GM18907 (cell line): ENCODE measurements at regions not wholly inside any gene's neighbourhood (a gene's known extent, or its start where the extent isn't known, plus 50 kb on each side); places are given as distances from the start of the nearest gene placed in this dataset.

ENCODE experiments used
- ATAC-seq: cut with Tn5 transposase; IDR thresholded peaks from one replicate; pipeline ENCODE4 v1.9.1; 2021; ENCODE audit warnings: mild to moderate bottlenecking, moderate library complexity; ENCODE audit not compliant: unreplicated experiment

DNA sequence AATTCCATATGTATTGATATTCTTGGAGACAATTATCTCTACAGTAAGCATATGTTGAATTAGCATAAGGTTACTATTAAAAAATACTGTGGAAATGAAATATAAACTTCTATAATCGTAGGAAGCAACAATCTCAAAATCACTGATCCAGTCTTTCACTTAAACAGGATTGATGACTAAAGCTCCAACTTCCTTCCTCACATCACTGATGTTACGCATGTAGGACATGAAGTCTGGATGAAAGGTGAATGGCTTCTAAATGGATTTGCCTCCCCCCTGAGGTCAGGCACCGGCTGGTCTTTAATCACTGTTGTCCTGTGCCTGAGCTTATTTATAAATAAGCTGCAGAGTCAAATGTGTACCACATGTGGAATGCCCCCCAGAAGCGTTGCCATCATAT, 157.1 kb upstream of the NFIB start:
- ATAC-seq: no peak

DNA sequence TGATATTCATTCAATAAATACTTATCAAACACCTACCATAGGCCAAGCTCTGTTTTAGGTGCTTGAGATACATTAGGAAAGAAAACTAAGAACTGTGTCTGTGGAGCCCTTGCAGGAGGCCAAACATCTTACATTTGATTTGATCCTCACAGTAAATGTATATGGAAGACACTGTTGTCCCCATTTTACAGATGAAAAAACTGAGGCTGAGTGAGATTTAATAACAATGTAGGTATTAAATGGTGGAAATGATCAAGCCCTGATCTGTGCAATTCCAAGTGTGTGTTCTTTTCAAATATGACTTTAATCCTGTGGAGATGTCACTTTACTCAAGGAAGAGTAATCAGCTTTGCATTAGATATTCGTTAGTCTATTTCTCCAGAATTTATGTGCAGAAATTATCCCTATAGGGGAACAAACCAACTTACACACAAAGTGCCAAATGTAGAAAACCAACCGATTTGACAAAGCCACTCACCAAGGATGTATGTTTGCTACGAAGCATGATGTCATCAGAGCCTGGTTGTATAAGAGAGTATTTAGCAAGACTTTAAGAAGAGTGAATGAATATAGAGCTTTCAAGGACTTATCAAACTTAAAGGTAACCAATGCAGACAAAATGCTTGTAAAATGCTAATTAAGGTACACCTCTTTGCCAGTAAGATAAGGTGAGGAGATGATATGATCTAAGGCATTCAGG, 153.9 kb upstream of the NFIB start:
- ATAC-seq: no peak

DNA sequence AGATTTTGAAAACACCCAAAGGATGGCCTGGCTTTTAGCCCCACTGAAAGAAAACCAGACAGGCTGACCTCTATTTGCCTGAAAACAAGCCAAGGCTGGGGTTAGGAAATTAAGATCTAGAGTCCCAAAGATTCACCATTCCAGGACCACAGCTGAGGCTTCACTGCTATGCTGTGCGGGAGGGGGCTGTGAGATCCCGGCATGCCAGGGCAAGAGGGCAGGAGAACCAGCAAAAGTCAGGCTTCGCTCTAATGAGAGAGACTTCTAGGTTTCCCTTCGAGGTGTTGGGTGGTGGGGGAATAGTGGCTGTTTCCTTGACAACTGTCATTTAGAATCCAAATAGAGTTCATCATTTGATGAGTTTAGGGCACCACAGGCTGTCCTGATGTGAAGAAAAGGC, 152.9 kb upstream of the NFIB start:
- no peak for ATAC-seq

DNA sequence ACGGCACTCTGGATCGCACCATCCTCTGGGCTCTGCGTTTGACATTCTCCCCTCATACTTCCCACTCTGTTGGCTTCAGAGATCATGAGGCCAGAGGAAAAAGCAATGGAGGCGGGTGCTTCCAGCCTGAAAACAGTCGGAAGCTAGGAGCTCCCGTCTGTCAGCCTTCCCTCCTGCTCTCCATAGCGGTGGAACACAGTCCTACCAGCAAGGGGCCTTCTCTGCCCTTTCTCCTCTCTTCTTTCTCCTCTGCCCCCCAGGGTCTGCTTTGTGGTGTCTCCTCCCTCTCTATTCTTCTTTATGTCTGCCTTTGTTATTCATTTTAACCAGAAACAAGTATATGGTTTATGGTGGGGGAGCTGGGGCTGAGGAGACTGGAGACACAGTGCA, 152.5 kb upstream of the NFIB start:
- ATAC-seq: no peak

DNA sequence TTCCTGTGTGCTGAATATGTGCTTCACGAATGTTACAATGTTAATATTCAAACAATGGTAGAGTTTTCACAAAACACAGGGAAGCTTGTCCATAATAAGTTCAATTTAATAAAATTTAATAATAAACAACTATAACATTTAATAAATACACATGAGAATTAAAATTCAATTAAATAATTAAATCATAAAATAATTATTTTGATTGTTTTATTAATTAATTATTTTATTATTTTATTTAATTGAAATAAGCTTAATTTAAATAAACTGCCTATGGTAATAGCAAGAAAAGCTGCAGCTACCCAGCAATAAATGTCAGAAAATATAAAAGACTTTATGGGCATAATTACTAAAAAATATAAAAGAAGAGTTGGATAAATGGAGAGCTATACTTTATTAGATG, 149.0 kb upstream of the NFIB start:
- ATAC-seq: no peak

DNA sequence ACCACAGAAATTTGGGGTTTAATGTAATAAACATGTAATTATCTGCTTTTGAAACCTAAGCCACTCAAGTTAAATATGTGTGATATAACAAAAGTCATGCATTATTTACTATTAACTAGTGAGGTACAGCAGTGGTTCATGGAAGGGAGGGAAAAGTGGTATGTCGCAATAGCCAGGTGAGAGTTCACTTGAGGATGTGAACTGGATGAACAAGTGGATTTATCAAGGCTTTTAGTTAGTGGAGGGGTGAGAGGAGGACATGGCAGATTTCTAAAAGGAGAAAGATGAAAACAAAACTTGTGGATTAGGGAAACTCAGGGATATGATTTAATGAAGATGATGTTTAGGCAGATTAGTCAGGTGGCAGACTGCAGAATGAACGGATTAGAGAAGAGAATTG, 141.3 kb upstream of the NFIB start:
- ATAC-seq: no peak

DNA sequence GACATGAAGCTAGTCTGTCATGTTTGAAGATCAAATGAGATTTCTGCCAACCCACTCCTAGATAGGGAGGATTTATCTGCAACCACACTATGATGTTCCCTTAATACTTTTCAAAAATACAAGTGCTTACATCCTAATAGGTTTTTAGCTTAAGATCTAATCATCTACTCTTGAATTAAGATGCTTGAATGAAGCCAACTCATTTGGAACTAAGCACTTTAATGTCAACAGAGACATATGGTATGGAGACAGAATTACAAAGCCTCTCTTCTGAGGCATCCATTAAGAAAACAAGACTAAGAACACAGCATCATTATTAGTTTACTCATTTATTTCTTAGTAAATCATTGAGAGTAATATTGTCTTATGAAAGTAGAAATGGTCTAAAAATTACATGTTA, 139.3 kb upstream of the NFIB start:
- no peak for ATAC-seq

DNA sequence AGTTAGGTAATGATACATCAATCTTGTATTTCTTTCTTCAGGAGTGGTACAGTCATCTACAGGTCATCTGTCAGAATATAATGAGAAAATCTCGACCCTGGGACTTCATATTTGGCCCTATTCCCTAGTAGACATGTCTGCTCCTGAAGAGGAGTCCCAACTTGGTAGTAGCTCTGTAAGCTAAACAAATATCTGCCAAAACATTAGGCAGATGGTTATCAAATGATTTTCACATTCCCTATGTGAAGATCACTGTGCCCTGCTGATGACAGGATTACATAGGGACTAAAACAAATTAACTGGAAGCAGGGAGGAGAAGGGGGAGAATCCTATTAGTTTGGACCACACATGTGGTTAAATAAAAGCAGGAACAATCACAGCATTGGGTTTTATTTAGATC, 138.6 kb upstream of the NFIB start:
- no peak for ATAC-seq

DNA sequence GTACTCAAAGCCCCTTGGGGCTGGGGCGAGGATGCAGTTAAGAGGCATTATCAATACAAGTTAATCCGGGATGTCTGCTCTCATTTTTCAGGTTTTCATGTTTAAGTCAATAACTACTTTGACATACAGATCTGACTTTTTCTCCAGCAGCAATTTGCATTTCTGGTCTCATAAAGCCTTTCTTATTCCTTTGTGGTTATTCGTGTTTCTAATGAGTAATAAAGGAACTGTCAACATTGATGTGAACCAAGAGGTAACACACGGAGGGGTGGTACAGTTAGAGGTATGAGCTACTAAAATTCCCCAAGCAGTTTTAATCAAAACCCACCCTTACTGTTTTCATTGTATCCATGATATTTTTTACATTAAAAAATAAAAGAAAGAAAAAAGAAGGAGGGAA, 138.0 kb upstream of the NFIB start:
- peak; percentile 94 for ATAC-seq

DNA sequence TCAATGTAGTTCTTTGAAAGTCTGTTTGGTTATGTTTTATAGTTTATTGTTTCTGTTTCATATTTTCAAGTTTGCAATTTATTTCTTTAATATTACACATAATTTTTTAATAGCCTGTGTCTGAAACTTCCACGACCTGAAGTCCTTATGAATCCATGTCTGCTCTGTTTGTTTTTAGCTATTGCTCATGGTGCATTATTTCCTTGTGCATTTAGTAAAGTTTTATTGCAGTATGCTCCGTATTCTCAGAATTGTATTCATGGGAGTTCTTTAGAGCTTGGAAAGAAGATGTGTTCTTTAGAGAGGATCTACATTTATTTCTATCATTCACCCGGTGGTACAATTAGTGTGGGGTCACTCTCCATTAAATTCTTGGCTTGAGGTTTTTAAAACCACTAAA, 133.2 kb upstream of the NFIB start:
- ATAC-seq: no peak

DNA sequence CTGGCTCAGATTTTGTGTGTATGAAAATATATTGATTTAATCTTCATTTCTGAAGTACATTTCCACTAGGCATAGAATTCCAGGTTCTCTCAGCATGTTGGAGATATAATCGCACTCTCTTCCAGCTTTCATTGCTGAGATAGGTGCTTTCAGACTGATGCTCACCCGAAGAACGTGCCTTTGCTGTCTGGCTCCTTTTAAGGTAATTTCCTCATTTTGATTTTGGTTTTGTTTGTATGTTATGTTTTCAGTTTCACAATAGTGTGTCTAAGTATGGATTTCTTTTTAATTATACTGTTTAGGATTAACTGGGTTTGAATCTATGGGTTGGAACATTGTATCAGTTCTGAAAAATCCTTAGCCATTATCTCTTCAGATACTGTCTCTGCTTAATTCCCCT, 132.0 kb upstream of the NFIB start:
- no peak for ATAC-seq

DNA sequence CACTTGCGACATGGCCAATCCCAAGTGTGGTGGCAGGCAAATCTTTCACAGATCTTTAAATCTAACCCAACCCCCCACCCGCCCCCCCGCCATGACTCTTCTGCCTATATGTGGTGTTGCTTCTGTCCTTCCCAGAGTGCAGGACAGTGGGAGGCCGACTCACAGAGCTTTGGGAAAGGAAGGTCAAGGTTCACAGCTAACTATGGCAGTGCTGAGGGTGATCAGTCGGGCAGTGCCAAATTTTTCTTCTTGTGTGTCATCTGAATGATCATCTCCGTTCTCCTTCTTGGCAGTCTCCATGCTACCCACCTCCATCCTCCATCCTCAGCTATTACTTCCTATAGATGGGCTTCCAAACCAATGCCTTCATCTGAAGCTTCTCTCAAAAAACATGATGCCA, 129.0 kb upstream of the NFIB start:
- no peak for ATAC-seq

DNA sequence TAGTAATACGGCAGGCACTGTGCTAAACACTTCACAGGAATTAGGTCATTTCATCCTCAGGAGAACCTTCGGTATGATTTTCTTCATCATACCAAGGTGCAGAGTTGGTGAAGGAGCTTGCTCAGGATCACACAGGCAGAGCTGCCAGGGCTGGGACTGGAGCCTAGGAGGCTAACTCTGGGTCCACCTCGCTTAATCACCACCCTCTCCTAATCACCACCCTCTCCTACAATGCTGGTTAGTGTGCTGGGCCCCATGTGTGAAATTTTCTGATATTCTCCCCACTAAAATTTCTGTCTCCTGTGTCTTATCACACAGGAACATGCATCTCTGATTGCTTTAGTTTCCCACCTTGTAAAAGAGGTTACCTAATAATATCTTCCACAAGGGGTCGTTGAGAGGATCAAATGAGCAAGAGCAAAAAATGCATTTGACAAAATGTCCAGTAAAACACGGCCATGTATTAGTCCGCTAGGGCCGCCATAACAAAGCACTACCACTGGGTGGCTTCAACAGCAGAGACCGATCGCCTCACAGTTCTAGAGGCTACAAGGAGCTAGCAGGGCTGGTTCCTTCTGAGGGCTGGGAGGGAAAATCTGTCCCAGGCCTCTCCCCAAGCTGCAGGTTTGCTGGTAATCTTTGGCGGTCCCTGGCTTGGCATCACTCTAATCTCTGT, 128.2 kb upstream of the NFIB start:
- no peak for ATAC-seq

DNA sequence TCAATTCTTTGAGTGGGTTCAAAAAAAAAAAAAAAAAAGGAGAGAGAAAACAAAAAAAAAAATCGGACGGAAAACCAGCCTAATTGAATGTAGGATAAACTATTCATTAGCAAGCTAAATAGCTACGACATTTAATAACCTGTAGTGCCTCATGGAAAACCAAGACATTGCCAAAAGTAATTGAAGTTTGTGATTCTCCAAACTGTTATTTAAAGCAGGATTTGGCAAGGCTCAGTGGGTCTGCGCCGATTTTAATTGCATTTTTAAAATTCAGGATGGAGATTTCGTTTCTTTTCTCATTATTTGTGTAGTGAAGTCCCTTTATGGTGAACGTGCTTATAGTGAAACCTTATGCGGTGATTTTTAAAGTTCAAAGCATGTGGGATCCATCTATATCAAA, 127.2 kb upstream of the NFIB start:
- ATAC-seq: no peak

DNA sequence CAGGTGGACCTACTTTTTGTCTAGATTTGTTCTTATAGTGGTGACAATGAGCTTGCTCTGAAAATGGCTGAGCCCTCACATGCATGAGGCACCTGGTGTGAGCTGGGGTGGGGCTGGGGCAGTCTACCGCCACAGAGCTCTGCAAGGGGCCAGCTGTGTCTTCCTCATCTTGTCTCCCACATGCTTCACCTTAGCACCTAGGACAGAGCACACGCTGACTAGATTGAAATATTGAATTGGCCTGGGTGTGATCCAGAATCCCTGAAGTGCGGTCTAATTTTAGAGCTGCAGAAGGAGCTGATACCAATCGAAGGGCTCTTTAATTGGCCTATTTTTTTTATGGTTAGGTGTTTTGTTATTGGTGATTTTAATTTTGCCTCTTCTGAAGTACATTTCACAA, 126.1 kb upstream of the NFIB start:
- no peak for ATAC-seq

DNA sequence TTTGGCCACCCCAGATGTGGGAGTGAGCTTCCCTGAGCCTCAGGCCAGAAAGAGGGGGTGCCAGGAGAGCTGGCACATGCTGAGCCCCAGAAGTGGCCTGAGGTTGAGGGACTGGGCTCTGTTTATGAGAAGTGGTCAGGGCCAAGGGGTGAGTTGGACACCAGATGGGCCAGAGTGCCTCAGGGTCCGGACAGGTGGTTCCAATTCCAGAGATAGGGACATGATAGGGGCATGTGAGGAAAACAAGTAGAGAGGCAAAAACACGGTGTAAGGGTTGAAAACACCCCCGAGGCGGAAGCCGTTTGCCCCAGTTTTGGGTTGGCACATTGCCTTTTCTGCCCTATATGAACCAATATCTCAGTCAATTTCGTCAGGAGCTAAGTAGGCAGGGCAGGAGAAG, 125.6 kb upstream of the NFIB start:
- ATAC-seq: no peak

DNA sequence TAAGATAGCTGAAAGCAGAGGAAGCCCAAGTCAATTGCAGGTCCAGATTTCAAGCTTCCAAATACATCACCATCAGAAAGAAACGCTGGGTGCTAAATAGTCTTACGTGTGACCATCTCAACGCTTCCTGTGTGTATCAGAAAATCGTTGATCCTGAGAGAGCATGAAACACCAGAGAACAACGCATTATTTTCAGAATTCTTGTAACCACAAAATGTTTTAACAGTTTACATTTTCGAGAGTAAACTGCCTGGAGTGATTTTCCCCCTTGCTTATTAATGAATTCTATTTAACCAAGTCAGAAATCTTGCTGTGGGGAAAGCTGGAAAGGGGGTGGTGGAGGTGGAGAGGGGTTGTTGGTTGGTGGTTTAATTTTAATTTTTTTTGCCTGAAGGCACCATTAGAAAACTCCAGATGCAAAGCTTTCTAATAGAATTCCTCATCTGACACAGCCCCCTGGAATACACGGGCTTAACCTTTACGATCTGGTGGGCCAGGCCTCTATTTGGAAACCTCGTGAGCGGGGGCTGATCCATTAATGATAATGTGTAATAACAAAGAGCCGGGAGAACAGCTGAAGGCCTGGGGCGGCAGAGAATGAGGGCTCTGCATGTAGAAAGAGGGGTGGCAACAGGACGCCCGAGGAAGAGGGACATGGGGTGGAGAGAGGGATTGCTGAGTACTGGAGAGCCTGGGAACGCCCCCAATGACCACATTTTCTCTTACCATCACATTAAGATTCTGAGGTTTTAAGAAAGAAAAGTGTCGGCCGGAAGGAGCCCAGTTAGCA, 124.5 kb upstream of the NFIB start:
- no peak for ATAC-seq

DNA sequence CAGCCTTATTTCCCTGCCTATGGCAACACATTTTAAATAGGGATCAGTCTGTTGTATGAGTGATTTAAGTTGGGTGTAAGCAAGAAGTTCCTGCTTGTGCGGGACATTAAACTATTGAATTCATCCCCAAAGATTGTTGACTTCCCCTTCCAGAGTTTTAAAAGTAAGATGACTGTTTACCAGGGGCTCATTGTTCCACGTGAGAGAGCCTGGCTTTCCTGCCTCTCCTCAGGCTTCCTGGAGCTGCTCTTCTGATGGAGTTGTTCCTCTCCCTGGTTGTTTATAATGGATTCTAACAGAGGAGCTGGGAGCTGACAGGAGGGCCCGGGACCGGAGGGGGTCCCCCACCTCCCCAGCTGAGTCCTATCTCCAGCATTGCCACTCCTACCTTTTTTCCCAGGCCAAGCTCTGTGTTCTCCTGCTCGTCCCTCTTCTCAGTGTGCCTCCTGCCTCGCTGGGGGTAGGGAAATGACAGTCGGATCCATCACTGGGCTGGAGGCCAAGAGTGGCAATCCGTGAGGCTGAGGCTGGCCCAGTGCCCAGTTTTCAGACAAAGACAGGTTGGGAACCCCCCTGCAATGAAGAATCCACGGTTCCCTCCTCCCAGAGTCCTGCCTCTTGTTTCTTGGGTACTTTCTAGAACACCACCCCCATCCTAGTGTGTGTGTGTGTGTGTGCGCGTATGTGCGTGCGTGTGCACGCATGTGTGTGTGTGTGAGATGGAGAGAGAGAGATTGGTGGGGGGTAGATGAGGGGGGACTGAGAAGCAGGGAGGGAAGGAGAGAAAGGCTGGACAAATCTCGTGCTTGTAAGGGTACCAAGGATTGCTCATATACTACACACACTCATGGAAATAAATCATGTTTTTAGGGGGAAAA, 123.7 kb upstream of the NFIB start:
- ATAC-seq: no peak

DNA sequence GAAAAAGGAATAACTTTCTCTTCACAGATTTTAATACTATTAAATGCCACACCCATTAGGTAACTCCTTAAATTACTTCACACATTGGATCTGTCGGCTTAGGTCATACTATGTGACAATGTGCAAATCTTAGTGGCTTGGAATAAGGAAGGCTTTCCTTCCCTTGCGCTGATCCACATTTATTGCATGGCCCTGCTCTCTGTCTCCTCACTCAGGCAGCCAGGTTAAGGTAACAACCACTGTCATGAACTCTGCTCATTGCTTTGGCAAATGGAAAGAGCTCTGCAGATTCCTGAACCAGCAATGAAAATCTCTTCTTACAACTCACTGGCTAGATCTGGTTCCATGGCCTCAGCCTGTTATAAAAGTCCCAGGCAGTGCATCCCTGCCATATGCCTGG, 121.9 kb upstream of the NFIB start:
- no peak for ATAC-seq

DNA sequence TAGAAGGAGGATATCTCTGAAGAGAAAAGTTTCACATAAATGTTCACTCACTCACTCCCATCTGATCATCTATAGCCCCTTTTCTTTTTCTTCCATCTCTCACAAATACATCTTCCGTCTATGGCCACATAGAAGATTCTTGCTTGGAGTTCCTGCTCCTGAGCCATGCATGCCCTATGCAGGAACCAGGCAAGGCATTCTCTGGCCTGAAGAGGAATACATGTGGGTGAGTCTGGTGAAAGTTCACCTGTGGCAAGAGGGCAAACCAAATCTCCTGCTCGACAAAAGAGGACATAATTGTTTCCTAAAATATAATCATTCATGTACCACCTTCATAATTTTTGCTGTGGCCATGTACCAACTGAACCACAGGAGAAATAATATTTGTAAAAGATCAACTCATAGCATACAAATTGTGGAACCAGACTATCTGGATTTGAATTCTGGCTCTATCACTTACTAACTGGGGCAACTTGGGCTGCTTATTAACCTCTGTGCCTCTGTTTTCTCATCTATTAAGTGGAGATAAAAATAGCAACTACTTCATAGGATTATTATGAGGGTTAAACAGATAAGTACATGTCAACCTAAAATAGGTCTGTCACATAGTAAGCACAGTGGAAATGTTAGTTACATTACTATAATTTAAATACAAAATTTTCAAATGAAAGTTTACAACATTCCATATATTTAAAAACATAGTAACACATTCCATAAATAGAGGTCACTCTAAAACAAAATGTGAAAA, 121.2 kb upstream of the NFIB start:
- ATAC-seq: no peak

DNA sequence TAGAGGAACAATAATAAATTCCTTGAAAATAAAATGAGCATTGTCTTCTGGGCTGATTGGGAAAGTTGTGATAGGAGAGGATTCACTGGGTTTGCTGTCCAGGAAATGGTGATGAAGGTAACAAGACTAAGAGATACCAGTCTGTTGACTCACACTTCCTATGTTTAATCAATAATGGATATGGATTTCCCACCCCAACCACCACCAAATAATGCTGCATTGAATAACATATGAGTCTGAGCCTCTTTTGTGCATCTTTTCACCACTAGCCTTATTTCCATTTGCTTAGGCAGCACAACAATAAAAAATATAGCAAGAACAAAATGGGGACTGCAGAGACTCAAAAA, 120.2 kb upstream of the NFIB start:
- ATAC-seq: no peak
